Motor neuron (in vitro differentiated cells): ENCODE measurements at regions not wholly inside any gene's neighbourhood (a gene's known extent, or its start where the extent isn't known, plus 50 kb on each side); places are given as distances from the start of the nearest gene placed in this dataset.
"Not testable (repeated sequence)": the region's sequence is repeated elsewhere in the genome, so short reads cannot be mapped to it uniquely, and the experiment has no call there.

ENCODE experiments used
- ATAC-seq, 8 experiments: fragments of 200-7000 bp; cut with Tn5 transposase; replicated peaks in 6 of 8; 2 replicates each; pipeline ENCODE4 v1.8.0; 2021; ENCODE audit warnings: mild to moderate bottlenecking in 8 of 8, moderate library complexity in 8 of 8
- H3K27ac ChIP-seq, 2 donors: fragments of 250-450 bp; sonication (Bioruptor Pico); 2 replicates each; pipeline ENCODE4 v1.9.0; 2021; ENCODE audit warnings: antibody characterized with exemption in 2 of 2, mild to moderate bottlenecking in 2 of 2, moderate library complexity in 1 of 2
- H3K4me1 ChIP-seq, 2 donors: fragments of 250-450 bp; sonication (Bioruptor Pico); replicated peaks in 1 of 2; 2 replicates each; pipeline ENCODE4 v1.6.1; 2021; ENCODE audit warnings: antibody characterized with exemption in 2 of 2, mild to moderate bottlenecking in 2 of 2, moderate library complexity in 1 of 2
- H3K4me3 ChIP-seq, 5 donors: fragments of 250-450 bp; sonication (Bioruptor Pico); 2 replicates each; pipeline ENCODE4 v1.9.0; 2021; ENCODE audit warnings: antibody characterized with exemption in 5 of 5, mild to moderate bottlenecking in 5 of 5, moderate library complexity in 4 of 5
- WGBS, 10 experiments: fragments of 450-650 bp; shearing (Covaris generic); methylation state at CpG; one replicate each; pipeline ENCODE4 v1.0.0; 2022; 5-methylcytosine and 5-hydroxymethylcytosine counted together
- in situ Hi-C, 9 experiments: fragments of 400-800 bp; cut with MboI; loops; one replicate each; pipeline ENCODE4 v1.15.0; 2021; ENCODE audit warnings: low sequenced_read_pairs in 9 of 9, low pct_unique_long_range_greater_than_20kb in 2 of 9; ENCODE audit not compliant: unreplicated experiment in 9 of 9

GRCh38 chr2:237201461-237202287, 116.0 kb downstream of the COPS8 start:
- in situ Hi-C loops = no loop called here
- 10 to 77% (median 62%) methylated on average over 1 to 5 of the region's 14 CpGs; no CpG with 5 or more reads in 2 of the 10 experiments for WGBS, 10 experiments
- ATAC-seq = peak in 7 of 8 experiments; percentile 35 to 86 (median 43)
- Histone ChIP-seq H3K4me1 (peaks cover 13 to 17% of the 10 kb centered on the region in 2 donors), H3K4me3 (no peak overlapping the region), H3K27ac (no peak overlapping the region)

GRCh38 chr2:237202288-237203030, 116.8 kb downstream of the COPS8 start:
- in situ Hi-C loops = no loop called here
- Histone ChIP-seq H3K4me3 (no peak overlapping the region), H3K4me1 (peaks cover 14 to 17% of the 10 kb centered on the region in 2 donors), H3K27ac (no peak overlapping the region)
- 56 to 100% (median 90%) methylated on average over 2 to 8 of the region's 13 CpGs; no CpG with 5 or more reads in 1 of the 10 experiments for WGBS, 10 experiments
- ATAC-seq = no peak

- 43 to 100% (median 77%) methylated on average over 1 to 7 of the region's 8 CpGs; no CpG with 5 or more reads in 4 of the 10 experiments for whole genome bisulfite sequencing, 10 experiments
- in situ Hi-C loops = no loop called here
- no peak overlapping the region for H3K27ac ChIP-seq
- peaks cover 18 to 22% of the 10 kb centered on the region in 2 donors for H3K4me1 ChIP-seq
- ATAC-seq = peak in 5 of 8 experiments; percentile 59 to 76 (median 70)
- H3K4me3 ChIP-seq = no peak overlapping the region
Measured at GRCh38 chr2:237205043-237205541, 119.4 kb downstream of the COPS8 start.

GRCh38 chr2:237205561-237205971, 119.9 kb downstream of the COPS8 start:
- whole genome bisulfite sequencing, 10 experiments = 25 to 100% (median 58%) methylated on average over 2 to 8 of the region's 8 CpGs
- ATAC-seq = peak in 1 of 8 experiments; percentile 27
- in situ Hi-C loops = no loop called here
- no peak overlapping the region for H3K4me3 ChIP-seq
- H3K4me1 ChIP-seq = peaks cover 18 to 22% of the 10 kb centered on the region in 2 donors
- H3K27ac ChIP-seq = no peak overlapping the region

GRCh38 chr2:237207646-237208045, 122.0 kb downstream of the COPS8 start:
- Histone ChIP-seq H3K4me3 (no peak overlapping the region), H3K27ac (no peak overlapping the region), H3K4me1 (peaks cover 18 to 22% of the 10 kb centered on the region in 2 donors)
- ATAC-seq = peak in 1 of 8 experiments; percentile 28
- in situ Hi-C loops = no loop called here
- WGBS, 10 experiments = 19 to 88% (median 53%) methylated on average over 2 to 7 of the region's 7 CpGs; no CpG with 5 or more reads in 1 of the 10 experiments

GRCh38 chr2:237208373-237209260, 122.9 kb downstream of the COPS8 start:
- ATAC-seq = peak in 3 of 8 experiments; percentile 77 to 90 (median 90)
- no peak overlapping the region for H3K27ac ChIP-seq
- in situ Hi-C loops = no loop called here
- WGBS, 10 experiments = 0 to 87% (median 63%) methylated on average over 2 to 12 of the region's 16 CpGs; no CpG with 5 or more reads in 1 of the 10 experiments
- H3K4me3 ChIP-seq = no peak overlapping the region
- peaks cover 22 to 26% of the 10 kb centered on the region in 2 donors for H3K4me1 ChIP-seq

- H3K4me1 ChIP-seq = peaks cover 26 to 34% of the 10 kb centered on the region in 2 donors
- H3K27ac ChIP-seq = no peak overlapping the region
- in situ Hi-C loops = no loop called here
- no peak overlapping the region for H3K4me3 ChIP-seq
- ATAC-seq = no peak
- WGBS, 10 experiments = 27 to 89% (median 69%) methylated on average over 1 to 6 of the region's 6 CpGs; no CpG with 5 or more reads in 1 of the 10 experiments
Measured at GRCh38 chr2:237209885-237210284, 124.2 kb downstream of the COPS8 start.

- Histone ChIP-seq H3K27ac (no peak overlapping the region), H3K4me1 (peaks cover 24 to 30% of the 10 kb centered on the region in 2 donors), H3K4me3 (no peak overlapping the region)
- ATAC-seq = no peak
- in situ Hi-C loops = no loop called here
- WGBS, 10 experiments = 45 to 100% (median 94%) methylated on average over 2 to 7 of the region's 7 CpGs; no CpG with 5 or more reads in 1 of the 10 experiments
Measured at GRCh38 chr2:237210297-237210696, 124.6 kb downstream of the COPS8 start.

- Histone ChIP-seq H3K27ac (no peak overlapping the region), H3K4me1 (peaks cover 20 to 25% of the 10 kb centered on the region in 2 donors), H3K4me3 (no peak overlapping the region)
- 21 to 100% (median 59%) methylated on average over 1 to 6 of the region's 6 CpGs; no CpG with 5 or more reads in 3 of the 10 experiments for WGBS, 10 experiments
- in situ Hi-C loops = no loop called here
- ATAC-seq = no peak
Measured at GRCh38 chr2:237210763-237211162, 125.1 kb downstream of the COPS8 start.

- H3K4me3 ChIP-seq, H3K27ac ChIP-seq, ATAC-seq, in situ Hi-C loops: not testable (repeated sequence)
- H3K4me1 ChIP-seq = peaks cover 19 to 20% of the 10 kb centered on the region in 2 donors
- 67 to 100% (median 83%) methylated on average over 1 to 4 of the region's 9 CpGs; no CpG with 5 or more reads in 6 of the 10 experiments for WGBS, 10 experiments
Measured at GRCh38 chr2:237212356-237213279, 126.9 kb downstream of the COPS8 start.

- 6 to 76% (median 40%) methylated on average over 2 to 8 of the region's 10 CpGs; no CpG with 5 or more reads in 2 of the 10 experiments for WGBS, 10 experiments
- peaks cover 16 to 18% of the 10 kb centered on the region in 2 donors for H3K4me1 ChIP-seq
- H3K4me3 ChIP-seq = no peak overlapping the region
- H3K27ac ChIP-seq = peak overlapping the region in 1 of 2 donors; percentile 45
- ATAC-seq = peak; percentile 76 to 100 (median 99)
- in situ Hi-C loops = no loop called here
Measured at GRCh38 chr2:237213315-237214022, 127.8 kb downstream of the COPS8 start.
